Neuronal stem cell (in vitro differentiated cells): ENCODE measurements at regions not wholly inside any gene's neighbourhood (a gene's known extent, or its start where the extent isn't known, plus 50 kb on each side); places are given as distances from the start of the nearest gene placed in this dataset. TPM values are rescaled to one million over a fixed set of nuclear protein-coding genes. Genes with fewer than 3 reads are reported as not detected.
"Not testable (repeated sequence)": the region's sequence is repeated elsewhere in the genome, so short reads cannot be mapped to it uniquely, and the experiment has no call there.

Experiments
- DNase-seq: peaks from one replicate; pipeline ENCODE4 v3.0.0-alpha.2; 2013; ENCODE audit warnings: low spot score
- H2AFZ ChIP-seq: one replicate; pipeline ENCODE4 v1.6.1; 2013; ENCODE audit warnings: mild to moderate bottlenecking, low read length, inconsistent platforms
- H2AK5ac ChIP-seq: 2 replicates; pipeline ENCODE4 v1.6.1; 2013; ENCODE audit warnings: low read depth, mild to moderate bottlenecking, inconsistent platforms, low read length, moderate library complexity, mixed read lengths
- H2BK120ac ChIP-seq: 2 replicates; pipeline ENCODE4 v1.6.1; 2013; ENCODE audit warnings: low read depth, mild to moderate bottlenecking, inconsistent platforms, low read length, moderate library complexity, mixed read lengths
- H2BK12ac ChIP-seq: one replicate; pipeline ENCODE4 v1.6.1; 2013; ENCODE audit warnings: low read length, inconsistent platforms
- H2BK15ac ChIP-seq: 2 replicates; pipeline ENCODE4 v1.6.1; 2013; ENCODE audit warnings: mild to moderate bottlenecking, low read length, inconsistent platforms, mixed read lengths
- H2BK5ac ChIP-seq: one replicate; pipeline ENCODE4 v1.6.1; 2013; ENCODE audit warnings: inconsistent platforms, mild to moderate bottlenecking, low read length, moderate library complexity
- H3K14ac ChIP-seq: one replicate; pipeline ENCODE4 v1.6.1; 2013; ENCODE audit warnings: low read length, inconsistent platforms
- H3K18ac ChIP-seq: 2 replicates; pipeline ENCODE4 v1.6.1; 2013; ENCODE audit warnings: low read length, inconsistent platforms
- H3K23ac ChIP-seq: 2 replicates; pipeline ENCODE4 v1.6.1; 2013; ENCODE audit warnings: low read depth, mild to moderate bottlenecking, mixed read lengths, low read length, inconsistent platforms; ENCODE audit not compliant: poor library complexity
- H3K27ac ChIP-seq: replicated peaks from 3 replicates; pipeline ENCODE4 v1.5.1; 2013; ENCODE audit warnings: low read length, inconsistent platforms
- H3K27me3 ChIP-seq, 3 experiments: 2 replicates each; pipeline ENCODE4 v1.6.1; 2013; ENCODE audit warnings: low read length in 3 of 3, mild to moderate bottlenecking in 2 of 3, inconsistent platforms in 1 of 3, low read depth in 1 of 3, mixed read lengths in 1 of 3, moderate library complexity in 1 of 3; ENCODE audit not compliant: control insufficient read depth in 3 of 3, insufficient read depth in 3 of 3
- H3K36me3 ChIP-seq, 2 donors: replicated peaks in 1 of 2; 2 replicates each; pipeline ENCODE4 v1.6.1; 2013; ENCODE audit warnings: low read length in 2 of 2; ENCODE audit not compliant: control insufficient read depth in 2 of 2, insufficient read depth in 2 of 2
- H3K4ac ChIP-seq: 2 replicates; pipeline ENCODE4 v1.6.1; 2013; ENCODE audit warnings: inconsistent platforms, mild to moderate bottlenecking, low read length, moderate library complexity
- H3K4me1 ChIP-seq, 2 donors: 1 replicate in 1 of 2; 2 replicates in 1 of 2; pipeline ENCODE4 v1.6.1; 2013; ENCODE audit warnings: low read length in 2 of 2, low read depth in 1 of 2; ENCODE audit not compliant: control insufficient read depth in 2 of 2, insufficient read depth in 1 of 2
- H3K4me2 ChIP-seq: one replicate; pipeline ENCODE4 v1.6.1; 2013; ENCODE audit warnings: mild to moderate bottlenecking, low read length, inconsistent platforms; ENCODE audit not compliant: insufficient read depth, poor library complexity, severe bottlenecking
- H3K4me3 ChIP-seq, 2 donors: 2 replicates each; pipeline ENCODE4 v1.5.1; 2013; ENCODE audit warnings: low read length in 2 of 2, mild to moderate bottlenecking in 2 of 2, inconsistent platforms in 1 of 2, moderate library complexity in 1 of 2
- H3K79me1 ChIP-seq: one replicate; pipeline ENCODE4 v1.6.1; 2013; ENCODE audit warnings: low read depth, mild to moderate bottlenecking, inconsistent platforms, low read length, moderate library complexity
- H3K9ac ChIP-seq: one replicate; pipeline ENCODE4 v1.6.1; 2013; ENCODE audit warnings: mild to moderate bottlenecking, low read depth, low read length, inconsistent platforms; ENCODE audit not compliant: poor library complexity
- H3K9me3 ChIP-seq, 2 donors: replicated peaks in 1 of 2; 2 replicates each; pipeline versions ENCODE3 to v1.6.1; 2013; ENCODE audit warnings: low read length in 2 of 2, mild to moderate bottlenecking in 2 of 2, inconsistent platforms in 1 of 2, low read depth in 1 of 2, mixed read lengths in 1 of 2, moderate library complexity in 1 of 2; ENCODE audit not compliant: control insufficient read depth in 2 of 2, insufficient read depth in 1 of 2
- H4K8ac ChIP-seq: one replicate; pipeline ENCODE4 v1.6.1; 2013; ENCODE audit warnings: low read depth, mild to moderate bottlenecking, inconsistent platforms, low read length, moderate library complexity
- H4K91ac ChIP-seq: one replicate; pipeline ENCODE4 v1.6.1; 2013; ENCODE audit warnings: low read length, low read depth, mild to moderate bottlenecking, inconsistent platforms; ENCODE audit not compliant: poor library complexity
- WGBS, 2 donors: extraction: QIAGEN DNeasy Blood & Tissue Kit; methylation state at CpG; one replicate each; pipeline ENCODE4 v1.1.7; 2013; ENCODE audit warnings: missing lambda C conversion rate in 2 of 2, mixed read lengths in 1 of 2; ENCODE audit not compliant: insufficient read length in 2 of 2, insufficient replicate concordance in 1 of 2; ENCODE audit errors: extremely low coverage in 2 of 2; 5-methylcytosine and 5-hydroxymethylcytosine counted together
- small RNA-seq: library from polyadenylated mRNA; stranded (forward); fragments of <200 nt; extraction: miRNeasy Mini kit (QIAGEN cat#:217004); gene quantifications from one replicate; pipeline ENCODE3, GENCODE V24; 2013; ENCODE audit not compliant: insufficient read depth

- no peak overlapping the region for H4K91ac ChIP-seq
- no peak overlapping the region for H3K4me2 ChIP-seq
- H3K14ac ChIP-seq = no peak overlapping the region
- no peaks in the 10 kb centered on the region for H3K27me3 ChIP-seq
- H2BK120ac ChIP-seq = no peak overlapping the region
- H2AK5ac ChIP-seq = no peak overlapping the region
- H3K4me1 ChIP-seq = no peaks in the 10 kb centered on the region
- no peak overlapping the region for H3K18ac ChIP-seq
- H3K27ac ChIP-seq = no peak overlapping the region
- H2BK15ac ChIP-seq = no peak overlapping the region
- H3K23ac ChIP-seq = no peak overlapping the region
- H2BK12ac ChIP-seq = no peak overlapping the region
- no CpG with 5 or more reads among the region's 2 CpGs for WGBS, 2 donors
- no peak overlapping the region for H3K4me3 ChIP-seq
- no peak for DNase-seq
- no peak overlapping the region for H2AFZ ChIP-seq
- no peak overlapping the region for H3K4ac ChIP-seq
- H2BK5ac ChIP-seq = no peak overlapping the region
- no peaks in the 10 kb centered on the region for H3K79me1 ChIP-seq
- H4K8ac ChIP-seq = no peak overlapping the region
- no peaks in the 10 kb centered on the region for H3K36me3 ChIP-seq
- H3K9ac ChIP-seq = no peak overlapping the region
- no peaks in the 10 kb centered on the region for H3K9me3 ChIP-seq
These were observed 101.4 kb upstream of the POC5 start for GRCh38 chr5:75818661-75819060.

GRCh38 chr5:75799695-75800094, 82.5 kb upstream of the POC5 start:
- not testable (repeated sequence) for H3K4me1 ChIP-seq

GRCh38 chr5:75769338-75769737, 52.1 kb upstream of the POC5 start:
- not testable (repeated sequence) for H3K79me1 ChIP-seq, H4K8ac ChIP-seq, H3K23ac ChIP-seq, H3K9me3 ChIP-seq, H2BK120ac ChIP-seq, H2BK5ac ChIP-seq, H3K14ac ChIP-seq, H3K4me3 ChIP-seq, H3K4me2 ChIP-seq, H3K27me3 ChIP-seq, H3K36me3 ChIP-seq, H3K18ac ChIP-seq, H2BK15ac ChIP-seq, H3K27ac ChIP-seq, H2AFZ ChIP-seq, H3K9ac ChIP-seq, H2BK12ac ChIP-seq, H2AK5ac ChIP-seq, H3K4ac ChIP-seq, DNase-seq, H3K4me1 ChIP-seq, H4K91ac ChIP-seq
- WGBS, 2 donors = no CpG with 5 or more reads among the region's 3 CpGs

More at GRCh38 chr5:75799695-75800094, 82.5 kb upstream of the POC5 start:
- not testable (repeated sequence) for H3K27me3 ChIP-seq, H3K36me3 ChIP-seq, H3K9ac ChIP-seq, H2BK12ac ChIP-seq, H3K4me3 ChIP-seq, H4K8ac ChIP-seq, H3K9me3 ChIP-seq, H2AK5ac ChIP-seq, H3K23ac ChIP-seq, H4K91ac ChIP-seq, H3K4ac ChIP-seq, H3K4me2 ChIP-seq, H3K18ac ChIP-seq, H3K27ac ChIP-seq, H3K79me1 ChIP-seq, H3K14ac ChIP-seq, H2BK15ac ChIP-seq, H2BK5ac ChIP-seq, DNase-seq, H2AFZ ChIP-seq, H2BK120ac ChIP-seq
- WGBS, 2 donors = no CpG with 5 or more reads among the region's 6 CpGs

Small RNA genes lying in the stretch of these regions (small RNA-seq; reads per million reads assigned to genes)
- not detected for gene AC108120.2
